HepG2 (cell line): ENCODE measurements at regions not wholly inside any gene's neighbourhood (a gene's known extent, or its start where the extent isn't known, plus 50 kb on each side); places are given as distances from the start of the nearest gene placed in this dataset.

Experiments used
- ATAC-seq: fragments of 200-7000 bp; cut with Tn5 transposase; 3 replicates; pipeline ENCODE4 v1.9.1; 2020; ENCODE audit warnings: mild to moderate bottlenecking, moderate library complexity
- BruUV-seq: library from RNA; stranded (reverse); fragments of 400-500 nt; replicated peaks from 2 replicates; lab custom pipeline; 2021; lab: Mats Ljungman, UMichigan
- CTCF ChIA-PET: fragments of 300-600 bp; formaldehyde crosslinking; extraction: SDS; loops from one replicate; lab custom pipeline; 2021; ENCODE audit warnings: low total read pairs, inconsistent platforms, low intra/inter-chr PET ratio; lab: Yijun Ruan, JAX
- POLR2A ChIA-PET: fragments of 350-600 bp; sonication (Branson Sonifier 250); formaldehyde crosslinking; loops from one replicate; lab custom pipeline; 2020; ENCODE audit warnings: antibody characterized with exemption, inconsistent platforms; lab: Yijun Ruan, JAX
- DNase-seq: peaks from one replicate; pipeline ENCODE4 v3.0.0-alpha.2; 2015; ENCODE audit warnings: low spot score
- FAIRE-seq: peaks from 3 replicates; lab custom pipeline; 2011; peaks lifted over from hg19 to GRCh38; lab: Jason Lieb, UNC
- H2AFZ ChIP-seq: one replicate; pipeline ENCODE4 v1.6.1; 2011; ENCODE audit warnings: low read length, inconsistent platforms
- H3K27ac ChIP-seq: fragments of 300-600 bp; 3 replicates; pipeline ENCODE4 v1.8.0; 2011; ENCODE audit warnings: mixed run types, mild to moderate bottlenecking, mixed read lengths, low read length, inconsistent platforms; ENCODE audit not compliant: insufficient read depth; ENCODE audit errors: extremely low read length
- H3K27me3 ChIP-seq, 2 experiments: fragments of 200-600 bp in 1 of 2; 2 replicates in 1 of 2; 3 replicates in 1 of 2; pipeline versions ENCODE4 v1.6.0 to v1.8.0; 2011; ENCODE audit warnings: low read length in 2 of 2, mild to moderate bottlenecking in 2 of 2, moderate library complexity in 2 of 2, inconsistent platforms in 1 of 2; ENCODE audit not compliant: insufficient read depth in 2 of 2, control insufficient read depth in 1 of 2
- H3K36me3 ChIP-seq, 2 experiments: fragments of 200-600 bp in 1 of 2; replicated peaks in 1 of 2; 2 replicates in 1 of 2; 3 replicates in 1 of 2; pipeline versions ENCODE4 v1.5.1 to v1.8.0; 2011; ENCODE audit warnings: low read length in 2 of 2, inconsistent platforms in 1 of 2; ENCODE audit not compliant: insufficient read depth in 2 of 2, control insufficient read depth in 1 of 2
- H3K4me1 ChIP-seq: 2 replicates; pipeline ENCODE4 v1.5.1; 2012; ENCODE audit warnings: low read length, inconsistent platforms; ENCODE audit not compliant: insufficient read depth
- H3K4me2 ChIP-seq: 2 replicates; pipeline ENCODE4 v1.6.0; 2011; ENCODE audit warnings: low read depth, low read length, inconsistent platforms
- H3K4me3 ChIP-seq, 3 experiments: fragments of 200-600 bp in 1 of 3; sonication (generic), shearing (Covaris generic) in 1 of 3; replicated peaks in 1 of 3; 2 replicates each; pipeline ENCODE4 v1.5.1; 2011 to 2016; ENCODE audit warnings: low read length in 3 of 3, inconsistent platforms in 2 of 3, low read depth in 2 of 3, mild to moderate bottlenecking in 2 of 3, control low read depth in 1 of 3, mixed read lengths in 1 of 3; ENCODE audit not compliant: insufficient read depth in 1 of 3
- H3K79me2 ChIP-seq: one replicate; pipeline ENCODE4 v1.6.1; 2011; ENCODE audit warnings: low read length, inconsistent platforms; ENCODE audit not compliant: insufficient read depth
- H3K9ac ChIP-seq: 2 replicates; pipeline ENCODE4 v1.6.0; 2011; ENCODE audit warnings: mild to moderate bottlenecking, low read depth, low read length, inconsistent platforms; ENCODE audit not compliant: insufficient read depth
- H3K9me3 ChIP-seq: 2 replicates; pipeline ENCODE4 v1.5.1; 2012; ENCODE audit warnings: mild to moderate bottlenecking, low read length
- H4K20me1 ChIP-seq: 2 replicates; pipeline ENCODE4 v1.6.0; 2011; ENCODE audit warnings: inconsistent platforms, mild to moderate bottlenecking, low read length, moderate library complexity; ENCODE audit not compliant: insufficient read depth
- AHR ChIP-seq: IDR thresholded peaks from 2 replicates; pipeline ENCODE4 v1.6.1; 2018; ENCODE audit warnings: missing genetic modification reagents, missing compliant biosample characterization
- ATF5 ChIP-seq: sonication (generic); formaldehyde crosslinking; IDR thresholded peaks from 2 replicates; pipeline ENCODE4 v1.4.0; 2020; ENCODE audit warnings: mild to moderate bottlenecking, low read depth, missing genetic modification reagents
- GLMP ChIP-seq: sonication (generic); formaldehyde crosslinking; IDR thresholded peaks from 2 replicates; pipeline ENCODE4 v1.9.0; 2021; ENCODE audit warnings: missing genetic modification reagents, mild to moderate bottlenecking, borderline replicate concordance
- GTF3A ChIP-seq: sonication (generic); formaldehyde crosslinking; conservative IDR thresholded peaks from 2 replicates; pipeline ENCODE4 v1.4.0; 2020; ENCODE audit warnings: mild to moderate bottlenecking, missing genetic modification reagents
- NONO ChIP-seq, 2 experiments: fragments of 450-650 bp in 1 of 2; sonication (generic) in 1 of 2; formaldehyde crosslinking in 1 of 2; IDR thresholded peaks in 1 of 2; conservative IDR thresholded peaks in 1 of 2; 2 replicates each; pipeline versions ENCODE4 v1.6.1 to v1.8.0; 2017 to 2022; ENCODE audit warnings: mild to moderate bottlenecking in 1 of 2, missing genetic modification reagents in 1 of 2, moderate library complexity in 1 of 2
- RNF219 ChIP-seq: sonication (generic); formaldehyde crosslinking; IDR thresholded peaks from 2 replicates; pipeline ENCODE4 v1.5.0; 2020; ENCODE audit warnings: mild to moderate bottlenecking, missing genetic modification reagents
- ZNF687 ChIP-seq: sonication (generic); formaldehyde crosslinking; IDR thresholded peaks from 2 replicates; pipeline ENCODE4 v1.5.1; 2020; ENCODE audit warnings: mild to moderate bottlenecking, missing genetic modification reagents, moderate library complexity
- ZNF761 ChIP-seq: sonication (generic); formaldehyde crosslinking; conservative IDR thresholded peaks from 2 replicates; pipeline ENCODE4 v1.4.0; 2020; ENCODE audit warnings: mild to moderate bottlenecking, missing genetic modification reagents
- ZSCAN21 ChIP-seq: sonication (generic); formaldehyde crosslinking; IDR thresholded peaks from 2 replicates; pipeline ENCODE4 v1.8.0; 2022; ENCODE audit warnings: mild to moderate bottlenecking, missing genetic modification reagents, moderate library complexity, borderline replicate concordance
- ZUFSP ChIP-seq: sonication (generic); formaldehyde crosslinking; IDR thresholded peaks from 2 replicates; pipeline ENCODE4 v1.9.0; 2021; ENCODE audit warnings: missing genetic modification reagents, mild to moderate bottlenecking, borderline replicate concordance
- WGBS: methylation state at CpG from one replicate; pipeline ENCODE4 v1.1.6; 2017; ENCODE audit warnings: low lambda C conversion rate; 5-methylcytosine and 5-hydroxymethylcytosine counted together
- in situ Hi-C: cut with HindIII; loops from 2 replicates; pipeline ENCODE4 v1.10.0; 2017; ENCODE audit warnings: low pct_unique_long_range_greater_than_20kb; ENCODE audit not compliant: extremely low pct_ligation_motif_present
- intact Hi-C: fragments of 100-400 bp; cut with micrococcal nuclease; formaldehyde crosslinking; loops from one replicate; pipeline ENCODE4 v1.10.0; 2022; ENCODE audit not compliant: unreplicated experiment

GRCh38 chr6:18629571-18629970 is 242.4 kb downstream of the RNF144B start:
- Histone ChIP-seq H3K4me2 (no peak overlapping the region), H3K27ac (no peak overlapping the region), H3K36me3 (no peaks in the 10 kb centered on the region), H3K9me3 (no peaks in the 10 kb centered on the region), H3K79me2 (no peaks in the 10 kb centered on the region), H4K20me1 (no peaks in the 10 kb centered on the region), H3K4me1 (no peaks in the 10 kb centered on the region), H2AFZ (no peak overlapping the region), H3K9ac (no peak overlapping the region), H3K4me3 (no peak overlapping the region), H3K27me3 (no peaks in the 10 kb centered on the region)
- DNase-seq (no peak), FAIRE-seq (no peak), ATAC-seq (no peak)
- intact Hi-C loops, result no loop called here
- ChIA-PET CTCF (no interaction called here), POLR2A (no interaction called here)
- WGBS, result 2% methylated on average over 3 of the region's 3 CpGs
- in situ Hi-C loops, result no loop called here
- BruUV-seq, result no TSS peak
- TF ChIP-seq GLMP (CRISPR knock-in tag) (no peak), NONO (IDR thresholded peaks at IDR 0.05) (no peak), NONO (CRISPR knock-in tag; conservative IDR thresholded peaks at IDR 0.05) (no peak), RNF219 (CRISPR knock-in tag) (no peak), ZNF687 (CRISPR knock-in tag) (no peak), ZSCAN21 (CRISPR knock-in tag) (no peak), ZUFSP (CRISPR knock-in tag) (no peak), GTF3A (CRISPR knock-in tag) (no peak), ATF5 (CRISPR knock-in tag) (no peak), AHR (CRISPR knock-in tag) (no peak), ZNF761 (CRISPR knock-in tag) (no peak)
